HS-27A (cell line): ENCODE measurements at regions not wholly inside any gene's neighbourhood (a gene's known extent, or its start where the extent isn't known, plus 50 kb on each side); places are given as distances from the start of the nearest gene placed in this dataset.
"Not testable (repeated sequence)": the region's sequence is repeated elsewhere in the genome, so short reads cannot be mapped to it uniquely, and the experiment has no call there.

Experiments
- DNase-seq: peaks from one replicate; pipeline ENCODE4 v3.0.0-alpha.2; 2012; ENCODE audit warnings: low read depth, missing footprints

DNA sequence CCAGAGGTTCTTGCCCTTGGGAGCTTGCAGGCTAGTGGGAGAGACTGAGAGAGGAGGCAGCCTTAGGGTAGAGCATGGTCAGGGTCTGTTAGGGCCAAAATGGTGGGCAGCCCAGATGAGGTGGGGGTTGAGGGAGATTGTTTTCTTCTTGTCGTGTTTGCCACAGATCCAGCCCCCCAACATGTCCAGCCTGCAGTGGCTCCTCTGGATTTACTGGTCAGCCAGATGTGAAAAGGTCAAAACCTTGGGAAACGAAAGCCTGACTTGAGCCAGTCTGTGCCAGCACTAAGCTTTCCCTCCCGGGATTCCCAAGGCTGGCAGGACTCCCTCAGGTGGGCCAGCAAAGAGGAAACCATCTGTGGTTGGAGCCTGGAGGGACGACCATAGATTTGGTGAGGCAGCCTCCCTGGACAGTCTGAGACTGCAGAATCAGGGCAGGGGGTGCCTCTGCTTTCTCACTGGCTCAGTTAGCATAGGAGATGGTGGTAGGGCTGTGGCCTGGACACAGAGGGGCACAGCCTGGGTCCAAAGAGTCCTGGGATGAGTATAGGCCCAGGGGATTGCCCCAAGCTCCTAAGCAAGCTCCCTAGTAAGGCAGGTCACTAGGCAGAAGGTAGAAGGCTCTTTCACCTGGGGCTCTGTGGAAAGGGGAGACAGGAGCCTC is 51.2 kb upstream of the PRR23C start:
- no peak for DNase-seq

DNA sequence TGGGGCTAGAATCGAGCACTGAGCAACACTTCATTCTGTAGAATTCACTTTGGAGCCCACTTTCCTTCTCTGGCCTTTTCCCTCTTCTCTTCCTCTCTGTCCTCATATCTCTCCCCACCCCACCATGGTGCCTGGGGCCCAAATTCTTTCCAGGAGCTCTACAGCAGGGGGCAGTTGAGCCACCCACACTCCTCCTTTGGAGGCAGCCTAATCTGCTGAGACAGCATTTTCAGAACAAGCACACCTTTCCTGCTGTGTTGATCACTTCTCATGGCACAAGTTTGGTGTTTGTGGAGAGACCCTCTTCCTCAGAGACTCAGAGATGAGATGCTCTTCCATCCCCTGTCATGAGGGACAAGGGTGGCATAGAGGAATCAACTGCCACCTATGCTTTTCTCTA is 52.0 kb upstream of the PRR23C start:
- DNase-seq, result no peak

DNA sequence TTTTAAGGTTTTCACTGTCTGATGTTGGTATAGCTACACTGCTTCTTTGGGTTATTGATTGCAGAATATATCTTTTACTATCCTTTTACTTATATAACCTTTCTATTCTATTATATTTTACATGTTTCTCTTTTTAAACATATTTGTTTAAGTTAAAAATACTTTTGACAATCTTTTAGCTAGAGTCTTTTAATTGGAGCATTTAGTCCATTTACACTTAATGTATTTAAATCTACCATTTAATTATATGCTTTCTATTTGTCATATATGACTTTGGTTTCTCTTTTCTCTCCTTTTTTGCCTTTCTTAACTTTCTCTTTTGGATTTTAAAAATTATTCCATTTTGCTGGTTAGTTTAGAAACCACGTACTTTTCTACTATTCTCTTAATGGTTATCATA is 53.7 kb upstream of the PRR23C start:
- no peak for DNase-seq

GRCh38 chr3:139099968-139100817 is 55.5 kb upstream of the PRR23C start:
- DNase-seq, result no peak

DNA sequence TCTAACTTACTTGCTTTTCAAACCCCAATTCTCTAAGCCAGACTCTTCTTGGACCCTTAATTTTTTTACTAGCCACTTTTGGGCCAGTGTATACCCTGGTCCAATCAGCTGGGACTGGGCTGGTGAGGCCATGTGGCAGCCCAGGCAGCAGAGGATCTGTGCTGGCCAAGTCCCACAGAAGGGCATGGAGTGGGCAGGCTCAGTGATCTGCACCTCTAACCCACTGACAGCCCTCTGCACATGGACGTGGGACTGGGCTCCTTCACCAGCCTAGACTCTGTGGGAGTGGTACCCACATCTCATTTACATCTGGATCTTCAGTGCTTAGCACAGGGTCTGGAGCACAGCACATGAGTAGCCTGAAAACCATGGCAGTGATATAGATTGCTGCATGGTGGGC is 56.1 kb upstream of the PRR23C start:
- DNase-seq, result no peak

DNA sequence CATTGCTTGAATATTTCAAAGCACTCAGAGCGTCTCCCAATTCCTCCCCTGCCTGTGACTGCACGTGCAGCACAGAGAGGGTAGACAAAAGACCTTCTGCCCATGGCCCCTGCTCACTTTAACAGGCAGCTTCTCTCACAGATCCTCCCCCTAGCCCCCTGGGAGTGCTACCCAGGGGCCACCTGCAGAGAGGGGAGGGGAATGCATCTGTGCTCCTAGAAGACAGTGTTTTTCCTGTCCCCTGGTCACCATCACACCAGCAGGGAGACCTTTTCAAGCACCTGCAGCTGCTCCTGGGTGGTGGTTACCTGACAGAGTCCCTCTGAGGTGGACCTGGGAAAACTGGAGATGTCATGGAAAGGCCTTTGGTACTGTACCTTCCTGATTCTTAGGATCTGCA is 56.7 kb upstream of the PRR23C start:
- DNase-seq, result no peak

- no peak for DNase-seq
Measured at GRCh38 chr3:139103484-139103883, 58.8 kb upstream of the PRR23C start.

- no peak for DNase-seq
Measured at GRCh38 chr3:139104062-139104461, 59.4 kb upstream of the PRR23C start.

- DNase-seq, result no peak
Measured at GRCh38 chr3:139105154-139105702, 60.5 kb upstream of the PRR23C start.

- DNase-seq, result no peak
Measured at GRCh38 chr3:139106013-139106932, 61.6 kb upstream of the PRR23C start.

GRCh38 chr3:139107424-139108252 is 62.9 kb upstream of the PRR23C start:
- DNase-seq, result no peak

DNA sequence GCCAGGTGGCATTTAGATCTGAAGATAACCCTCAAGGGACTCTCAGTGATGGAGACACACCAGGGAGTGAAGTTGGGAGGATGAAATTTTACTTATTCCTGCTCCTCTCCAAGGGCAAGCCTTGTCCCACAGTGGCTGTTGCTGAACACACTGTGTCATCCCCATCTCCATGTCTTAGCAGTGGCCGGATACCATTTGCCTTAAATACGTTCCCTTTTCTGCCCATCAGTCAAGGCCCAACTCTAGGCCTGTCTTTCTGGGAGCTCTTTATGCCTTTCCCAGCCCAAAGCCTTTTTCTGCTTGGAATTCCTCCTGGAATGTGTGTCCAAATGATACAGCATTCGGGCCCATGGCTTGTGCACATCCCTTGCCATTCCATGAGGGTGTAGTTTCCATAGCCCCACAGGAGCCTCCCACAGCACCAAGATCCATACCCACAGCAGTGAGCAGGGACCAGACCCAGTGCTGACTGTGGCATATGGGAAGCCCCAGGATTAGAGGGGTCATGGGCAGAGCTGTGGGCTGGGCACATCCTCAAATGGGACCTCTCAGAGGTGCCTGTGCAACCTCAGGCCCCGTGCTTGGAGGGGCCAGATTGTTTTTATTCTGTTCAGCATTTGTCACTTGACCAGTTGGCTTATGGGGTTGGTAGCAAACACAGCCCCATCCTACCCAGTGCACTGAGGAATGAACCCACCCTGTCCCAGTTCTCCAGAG is 63.7 kb upstream of the PRR23C start:
- DNase-seq, result no peak

DNA sequence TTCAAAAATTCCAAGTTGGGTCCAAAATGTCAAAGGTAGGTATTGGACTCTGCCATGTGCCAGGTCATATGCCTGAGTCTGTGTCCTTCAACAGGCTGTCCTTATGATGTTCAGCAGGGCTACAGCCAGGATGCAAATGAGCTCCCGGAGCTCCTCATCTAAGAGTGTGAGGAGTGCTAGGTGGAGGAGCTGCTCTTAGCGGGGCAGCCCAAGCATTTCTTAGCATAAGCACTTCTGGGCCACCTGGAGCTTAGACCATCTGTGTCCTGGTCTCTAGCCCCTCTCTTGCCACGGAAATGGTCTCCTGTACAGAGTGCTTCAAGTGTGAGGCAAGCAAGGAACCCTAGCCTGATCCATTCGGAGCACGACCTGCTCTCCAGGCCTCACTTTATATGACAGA is 64.6 kb upstream of the PRR23C start:
- no peak for DNase-seq

DNA sequence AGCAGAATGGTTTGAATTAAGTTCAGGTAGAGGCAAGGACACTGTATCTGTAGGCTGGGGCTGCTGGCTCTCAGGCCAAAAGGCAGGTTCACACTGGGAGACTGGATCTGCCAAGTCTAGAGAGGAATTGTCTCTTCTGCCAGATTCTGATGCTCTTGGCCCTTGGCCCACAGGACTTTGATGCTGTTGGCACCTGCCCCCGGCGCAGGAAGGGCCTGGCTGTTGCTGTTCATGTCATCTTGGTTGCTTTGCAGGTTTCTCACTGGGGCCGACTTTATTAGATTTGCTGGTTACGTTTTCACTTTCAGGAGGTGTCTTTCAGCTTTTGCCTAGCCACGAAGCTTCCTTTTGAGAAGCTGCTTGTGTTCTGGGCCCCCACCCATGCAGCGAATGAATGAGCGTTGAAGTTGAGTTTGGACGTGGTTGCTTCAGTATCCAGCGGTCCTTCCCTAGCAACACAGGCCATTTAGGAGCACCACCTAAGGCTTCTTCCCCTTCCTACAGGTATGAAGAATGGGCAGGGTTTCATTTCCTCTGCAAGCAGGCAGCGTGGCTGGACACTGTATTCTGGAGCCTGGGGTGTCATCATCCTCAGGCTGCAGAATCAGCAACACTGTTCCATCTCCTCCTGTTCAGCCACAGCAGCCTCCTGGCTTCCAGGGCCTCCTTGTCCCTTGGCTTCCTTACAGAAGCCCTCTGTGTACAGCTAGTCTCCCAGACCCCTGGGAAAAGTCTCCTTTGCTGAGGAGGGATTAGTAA is 65.6 kb upstream of the PRR23C start:
- no peak for DNase-seq

DNA sequence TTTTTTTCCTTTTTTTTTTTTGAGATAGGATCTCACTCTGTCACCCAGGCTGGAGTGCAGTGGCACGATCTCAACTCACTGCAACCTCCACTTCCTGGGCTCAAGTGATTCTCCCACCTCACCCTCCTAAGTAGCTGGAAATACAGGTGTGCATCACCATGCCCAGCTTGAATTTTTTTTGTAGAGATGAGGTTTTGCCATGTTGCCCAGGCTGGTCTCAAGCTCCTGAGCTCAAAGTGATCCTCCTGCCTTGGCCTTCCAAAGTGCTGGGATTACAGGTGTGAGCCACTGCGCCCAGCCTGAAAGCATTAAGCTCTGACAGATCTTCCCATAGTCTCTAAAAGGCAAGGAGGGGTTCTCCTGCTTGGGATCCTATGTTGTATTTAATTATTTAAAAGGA is 66.2 kb upstream of the PRR23C start:
- DNase-seq, result not testable (repeated sequence)

GRCh38 chr3:139111392-139112229 is 66.9 kb upstream of the PRR23C start:
- no peak for DNase-seq

GRCh38 chr3:139112230-139112558 is 67.5 kb upstream of the PRR23C start:
- no peak for DNase-seq

DNA sequence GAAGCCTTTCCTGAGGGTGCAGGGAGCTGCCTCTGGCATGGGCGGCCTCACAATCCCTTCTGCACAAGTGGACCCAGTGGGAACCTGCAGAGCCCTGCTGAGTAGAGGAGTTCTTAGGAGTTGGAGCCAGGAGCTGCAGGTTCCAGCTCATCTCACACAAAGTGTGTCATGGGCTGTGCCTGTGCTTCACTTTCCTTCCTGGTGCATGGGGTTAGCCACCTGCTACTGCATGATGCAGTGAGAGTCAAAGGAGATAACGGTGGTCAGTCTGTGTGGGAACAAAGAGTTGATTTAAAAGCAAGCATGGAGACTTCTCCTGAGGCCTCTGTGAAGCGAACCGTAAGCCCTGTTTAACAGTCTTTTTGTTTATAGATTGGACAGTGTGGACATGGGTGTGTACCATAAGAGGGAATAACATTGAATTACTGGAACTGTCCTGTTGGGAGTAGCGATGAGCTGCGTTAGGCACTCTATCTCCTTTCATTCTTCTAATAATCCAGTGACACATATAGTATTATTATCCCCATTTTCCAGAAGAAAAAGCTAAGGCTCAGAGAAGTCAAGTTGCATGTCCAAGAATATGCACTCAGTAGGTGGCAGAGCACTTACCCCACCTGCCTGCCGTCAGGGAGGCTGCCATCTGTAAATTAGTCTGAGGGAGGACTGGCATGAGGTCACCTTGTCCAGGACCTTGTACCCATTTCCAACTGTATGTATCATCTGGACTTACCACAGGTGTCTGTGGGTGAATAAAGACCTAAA is 68.7 kb upstream of the PRR23C start:
- no peak for DNase-seq
